ENCODE measurements at regions not wholly inside any gene's neighbourhood (a gene's known extent, or its start where the extent isn't known, plus 50 kb on each side); places are given as distances from the start of the nearest gene placed in this dataset.

DNA sequence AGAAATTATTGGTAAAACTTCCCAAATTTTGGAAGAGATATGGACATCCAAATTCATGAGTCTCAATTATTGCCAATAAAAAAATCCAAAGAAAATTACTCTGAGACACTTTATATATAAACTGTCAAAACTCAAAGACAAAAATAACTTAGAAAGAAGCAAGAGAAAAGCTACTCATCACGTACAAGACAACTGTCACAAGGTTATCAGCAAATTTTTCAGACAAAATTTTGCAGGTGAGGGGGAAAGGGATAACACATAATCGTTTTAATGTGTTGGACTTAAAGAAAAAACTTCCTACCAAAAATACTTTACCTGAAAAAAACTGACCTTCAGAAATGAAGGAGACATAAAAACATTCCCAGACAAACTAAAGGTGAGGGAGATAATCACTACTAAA lies 272.5 kb downstream of the THBS2 start:
- Mint-ChIP-seq H3K27me3 (ENCODE audit: low read depth, unreplicated experiment) (no peaks in the 10 kb centered on the region), H3K4me1 (ENCODE audit: low read depth, unreplicated experiment) (no peaks in the 10 kb centered on the region), H3K9me3 (ENCODE audit: unreplicated experiment) (peaks cover 7% of the 10 kb centered on the region), H3K36me3 (ENCODE audit: low read depth, unreplicated experiment) (no peaks in the 10 kb centered on the region), H3K4me3 (ENCODE audit: unreplicated experiment) (no peak overlapping the region), H3K27ac (ENCODE audit: unreplicated experiment) (no peak overlapping the region)
- Histone ChIP-seq H3K27me3 (ENCODE audit: insufficient read depth, low read length) (no peaks in the 10 kb centered on the region), H3K27ac (ENCODE audit: low read depth, low read length) (no peak overlapping the region), H3K4me2 (ENCODE audit: low read length) (no peak overlapping the region), H4K20me1 (ENCODE audit: insufficient read depth, low read length) (no peaks in the 10 kb centered on the region), H3K4me1 (ENCODE audit: insufficient read depth, low read length) (no peaks in the 10 kb centered on the region), H3K9ac (ENCODE audit: low read length) (no peak overlapping the region), H3K36me3 (ENCODE audit: insufficient read depth, low read length) (no peaks in the 10 kb centered on the region), H3K4me3 (ENCODE audit: insufficient read depth, low read depth, low read length) (no peak overlapping the region), H3K9me3 (ENCODE audit: insufficient read depth, low read depth, low read length) (no peaks in the 10 kb centered on the region), H3K79me2 (ENCODE audit: insufficient read depth, low read length) (no peaks in the 10 kb centered on the region), H2AFZ (ENCODE audit: low read depth, low read length) (no peak overlapping the region)
- TF ChIP-seq, protein P1, sequence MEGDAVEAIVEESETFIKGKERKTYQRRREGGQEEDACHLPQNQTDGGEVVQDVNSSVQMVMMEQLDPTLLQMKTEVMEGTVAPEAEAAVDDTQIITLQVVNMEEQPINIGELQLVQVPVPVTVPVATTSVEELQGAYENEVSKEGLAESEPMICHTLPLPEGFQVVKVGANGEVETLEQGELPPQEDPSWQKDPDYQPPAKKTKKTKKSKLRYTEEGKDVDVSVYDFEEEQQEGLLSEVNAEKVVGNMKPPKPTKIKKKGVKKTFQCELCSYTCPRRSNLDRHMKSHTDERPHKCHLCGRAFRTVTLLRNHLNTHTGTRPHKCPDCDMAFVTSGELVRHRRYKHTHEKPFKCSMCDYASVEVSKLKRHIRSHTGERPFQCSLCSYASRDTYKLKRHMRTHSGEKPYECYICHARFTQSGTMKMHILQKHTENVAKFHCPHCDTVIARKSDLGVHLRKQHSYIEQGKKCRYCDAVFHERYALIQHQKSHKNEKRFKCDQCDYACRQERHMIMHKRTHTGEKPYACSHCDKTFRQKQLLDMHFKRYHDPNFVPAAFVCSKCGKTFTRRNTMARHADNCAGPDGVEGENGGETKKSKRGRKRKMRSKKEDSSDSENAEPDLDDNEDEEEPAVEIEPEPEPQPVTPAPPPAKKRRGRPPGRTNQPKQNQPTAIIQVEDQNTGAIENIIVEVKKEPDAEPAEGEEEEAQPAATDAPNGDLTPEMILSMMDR (IDR thresholded peaks at IDR 0.05; ENCODE audit: insufficient read depth, low read depth, low read length): no peak
- no peak for TF ChIP-seq EZH2 (IDR thresholded peaks at IDR 0.05; ENCODE audit: insufficient read depth, low read length)
- DNase-seq (ENCODE audit: low read depth) (no peak), FAIRE-seq (no peak)

DNA sequence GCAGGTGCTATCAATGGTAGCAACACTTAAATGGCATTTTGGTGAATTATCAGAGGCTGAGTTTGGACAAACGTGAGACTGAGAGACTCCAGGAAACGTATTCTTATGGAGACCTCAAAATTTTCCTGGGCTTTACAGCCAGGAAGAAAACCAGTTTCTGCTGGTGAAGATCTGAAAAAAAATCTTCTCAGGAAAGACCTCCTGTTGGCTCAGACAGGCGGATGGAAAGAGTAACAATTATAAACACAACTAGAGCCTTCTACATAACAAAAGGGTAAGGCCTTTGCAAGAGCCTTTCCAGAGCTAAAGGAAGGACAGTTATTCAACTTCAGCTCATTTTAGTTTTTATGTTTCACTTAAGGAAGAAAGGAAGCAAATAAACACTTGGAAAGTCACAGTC lies 274.4 kb downstream of the THBS2 start:
- Histone ChIP-seq H3K9ac (ENCODE audit: low read length) (no peak overlapping the region), H3K27ac (ENCODE audit: low read depth, low read length) (no peak overlapping the region), H3K4me3 (ENCODE audit: insufficient read depth, low read depth, low read length) (no peak overlapping the region), H3K36me3 (ENCODE audit: insufficient read depth, low read length) (no peaks in the 10 kb centered on the region), H2AFZ (ENCODE audit: low read depth, low read length) (no peak overlapping the region), H3K4me1 (ENCODE audit: insufficient read depth, low read length) (no peaks in the 10 kb centered on the region), H3K27me3 (ENCODE audit: insufficient read depth, low read length) (no peaks in the 10 kb centered on the region), H3K4me2 (ENCODE audit: low read length) (no peak overlapping the region), H3K79me2 (ENCODE audit: insufficient read depth, low read length) (no peaks in the 10 kb centered on the region), H3K9me3 (ENCODE audit: insufficient read depth, low read depth, low read length) (no peaks in the 10 kb centered on the region), H4K20me1 (ENCODE audit: insufficient read depth, low read length) (no peaks in the 10 kb centered on the region)
- FAIRE-seq (no peak), DNase-seq (ENCODE audit: low read depth) (no peak)
- no peak for TF ChIP-seq EZH2 (IDR thresholded peaks at IDR 0.05; ENCODE audit: insufficient read depth, low read length)
- TF ChIP-seq, protein P1 (IDR thresholded peaks at IDR 0.05; ENCODE audit: insufficient read depth, low read depth, low read length): no peak
- no peaks in the 10 kb centered on the region for H3K27me3 Mint-ChIP-seq (ENCODE audit: low read depth, unreplicated experiment)
- H3K4me1 Mint-ChIP-seq (ENCODE audit: low read depth, unreplicated experiment): no peaks in the 10 kb centered on the region
- H3K9me3 Mint-ChIP-seq (ENCODE audit: unreplicated experiment): peaks cover 10% of the 10 kb centered on the region
- H3K4me3 Mint-ChIP-seq (ENCODE audit: unreplicated experiment): no peak overlapping the region
- H3K27ac Mint-ChIP-seq (ENCODE audit: unreplicated experiment): no peak overlapping the region
- no peaks in the 10 kb centered on the region for H3K36me3 Mint-ChIP-seq (ENCODE audit: low read depth, unreplicated experiment)

DNA sequence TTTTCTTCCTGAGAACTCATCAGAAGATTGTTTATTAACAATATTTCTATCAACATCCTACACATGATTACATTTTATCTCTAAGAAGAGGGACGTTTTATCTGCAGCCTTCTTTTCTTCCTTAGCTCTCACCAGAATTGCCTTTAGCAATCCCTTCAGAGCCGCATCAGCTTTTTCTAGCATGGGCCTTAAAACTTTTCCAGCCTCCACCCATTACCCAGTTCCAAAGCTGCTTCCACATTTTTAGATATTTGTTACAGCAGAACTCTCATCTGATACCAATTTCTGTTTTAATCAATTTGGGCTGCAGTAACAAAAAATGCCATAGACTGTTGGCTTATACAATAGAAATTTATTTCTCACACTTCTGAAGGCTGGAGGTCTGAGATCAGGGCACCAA lies 281.5 kb downstream of the THBS2 start:
- H3K4me1 ChIP-seq (ENCODE audit: insufficient read depth, low read length): no peaks in the 10 kb centered on the region
- no peak for TF ChIP-seq EZH2 (IDR thresholded peaks at IDR 0.05; ENCODE audit: insufficient read depth, low read length)
- TF ChIP-seq, protein P1 (IDR thresholded peaks at IDR 0.05; ENCODE audit: insufficient read depth, low read depth, low read length): no peak
- no peak overlapping the region for H3K4me3 Mint-ChIP-seq (ENCODE audit: unreplicated experiment)
- H3K4me1 Mint-ChIP-seq (ENCODE audit: low read depth, unreplicated experiment): no peaks in the 10 kb centered on the region
- FAIRE-seq (no peak), DNase-seq (ENCODE audit: low read depth) (no peak)
- H3K27ac ChIP-seq (ENCODE audit: low read depth, low read length): no peak overlapping the region
- no peak overlapping the region for H3K4me3 ChIP-seq (ENCODE audit: insufficient read depth, low read depth, low read length)
- H3K36me3 ChIP-seq (ENCODE audit: insufficient read depth, low read length): no peaks in the 10 kb centered on the region
- no peaks in the 10 kb centered on the region for H3K9me3 ChIP-seq (ENCODE audit: insufficient read depth, low read depth, low read length)
- H3K27me3 ChIP-seq (ENCODE audit: insufficient read depth, low read length): no peaks in the 10 kb centered on the region
- H3K27ac Mint-ChIP-seq (ENCODE audit: unreplicated experiment): no peak overlapping the region
- no peak overlapping the region for H3K4me2 ChIP-seq (ENCODE audit: low read length)
- H4K20me1 ChIP-seq (ENCODE audit: insufficient read depth, low read length): no peaks in the 10 kb centered on the region
- H3K27me3 Mint-ChIP-seq (ENCODE audit: low read depth, unreplicated experiment): peaks cover 7% of the 10 kb centered on the region
- no peak overlapping the region for H2AFZ ChIP-seq (ENCODE audit: low read depth, low read length)
- H3K36me3 Mint-ChIP-seq (ENCODE audit: low read depth, unreplicated experiment): no peaks in the 10 kb centered on the region
- peaks cover 3% of the 10 kb centered on the region for H3K9me3 Mint-ChIP-seq (ENCODE audit: unreplicated experiment)
- no peak overlapping the region for H3K9ac ChIP-seq (ENCODE audit: low read length)
- H3K79me2 ChIP-seq (ENCODE audit: insufficient read depth, low read length): no peaks in the 10 kb centered on the region
